Mucosa of descending colon (tissue), 3 donors: ENCODE measurements at regions not wholly inside any gene's neighbourhood (a gene's known extent, or its start where the extent isn't known, plus 50 kb on each side); places are given as distances from the start of the nearest gene placed in this dataset.
A peak's percentile ranks its signal among the peaks of the same experiment; 100 is the strongest.

Experiments
- ATAC-seq: fragments of 200-7000 bp; cut with Tn5 transposase; one replicate; pipeline ENCODE4 v1.9.1; 2020; ENCODE audit warnings: mild to moderate bottlenecking, moderate library complexity
- DNase-seq, 3 donors: peaks; one replicate each; pipeline ENCODE4 v3.0.0-alpha.2; 2020
- H3K36me3 ChIP-seq: fragments of 200-600 bp; one replicate; pipeline ENCODE4 v1.8.0; 2021; ENCODE audit warnings: low read depth, mild to moderate bottlenecking
- H3K4me1 ChIP-seq: fragments of 200-600 bp; one replicate; pipeline ENCODE4 v1.8.0; 2021; ENCODE audit warnings: low read depth, mild to moderate bottlenecking
- H3K4me3 ChIP-seq: fragments of 200-600 bp; one replicate; pipeline ENCODE4 v1.8.0; 2021; ENCODE audit warnings: mild to moderate bottlenecking
- H3K9me3 ChIP-seq: fragments of 200-600 bp; one replicate; pipeline ENCODE4 v1.8.0; 2021; ENCODE audit warnings: mild to moderate bottlenecking
- CTCF ChIP-seq: fragments of 200-600 bp; IDR thresholded peaks from one replicate; pipeline ENCODE4 v1.8.0; 2022; ENCODE audit warnings: antibody characterized with exemption, mild to moderate bottlenecking
- intact Hi-C, 2 donors: fragments of 100-400 bp; cut with DNase I in 1 of 2; cut with micrococcal nuclease in 1 of 2; formaldehyde crosslinking; loops; one replicate each; pipeline versions ENCODE4 v1.11.0 to v1.11.1; 2022; cut with DNase I, micrococcal nuclease
- donor health status: DM: no; HTN: no; CAD: no; lungs with moderate emphysema.
- donor health status: DM: no; HTN: no; CAD: no.
- donor health status: DM: no; HTN: yes; CAD: no.

GRCh38 chr13:34583181-34583580, 358.9 kb upstream of the NBEA start:
- H3K36me3 ChIP-seq, result no peaks in the 10 kb centered on the region
- ATAC-seq (no peak), DNase-seq (no peak)
- intact Hi-C loops, result no loop called here
- no peaks in the 10 kb centered on the region for H3K4me1 ChIP-seq
- H3K9me3 ChIP-seq, result no peaks in the 10 kb centered on the region
- no peak overlapping the region for H3K4me3 ChIP-seq
- no peak for TF ChIP-seq CTCF

- intact Hi-C loops, result no loop called here
- H3K4me3 ChIP-seq, result no peak overlapping the region
- no peaks in the 10 kb centered on the region for H3K36me3 ChIP-seq
- no peak for TF ChIP-seq CTCF
- no peaks in the 10 kb centered on the region for H3K4me1 ChIP-seq
- H3K9me3 ChIP-seq, result no peaks in the 10 kb centered on the region
- ATAC-seq, result no peak
- peak in 1 of 3 donors; percentile 4 for DNase-seq
Observed at GRCh38 chr13:34587576-34587975, 354.5 kb upstream of the NBEA start.

- H3K4me3 ChIP-seq, result no peak overlapping the region
- H3K36me3 ChIP-seq, result no peaks in the 10 kb centered on the region
- intact Hi-C loops, result no loop called here
- no peaks in the 10 kb centered on the region for H3K4me1 ChIP-seq
- no peak for TF ChIP-seq CTCF
- no peak for DNase-seq
- H3K9me3 ChIP-seq, result no peaks in the 10 kb centered on the region
- ATAC-seq, result peak; percentile 9
Observed at GRCh38 chr13:34588362-34588761, 353.7 kb upstream of the NBEA start.

GRCh38 chr13:34589581-34589980, 352.5 kb upstream of the NBEA start:
- ATAC-seq, result no peak
- Histone ChIP-seq H3K4me1 (no peaks in the 10 kb centered on the region), H3K4me3 (no peak overlapping the region), H3K9me3 (no peaks in the 10 kb centered on the region), H3K36me3 (no peaks in the 10 kb centered on the region)
- no peak for TF ChIP-seq CTCF
- intact Hi-C loops, result no loop called here
- no peak for DNase-seq

GRCh38 chr13:34591129-34591528, 350.9 kb upstream of the NBEA start:
- no peak for ATAC-seq
- intact Hi-C loops, result no loop called here
- Histone ChIP-seq H3K4me1 (no peaks in the 10 kb centered on the region), H3K9me3 (no peaks in the 10 kb centered on the region), H3K36me3 (no peaks in the 10 kb centered on the region), H3K4me3 (no peak overlapping the region)
- DNase-seq, result no peak
- TF ChIP-seq CTCF, result no peak

- no peaks in the 10 kb centered on the region for H3K4me1 ChIP-seq
- no peak for TF ChIP-seq CTCF
- ATAC-seq (no peak), DNase-seq (peak in 1 of 3 donors; percentile 8)
- intact Hi-C loops, result no loop called here
- no peaks in the 10 kb centered on the region for H3K36me3 ChIP-seq
- no peak overlapping the region for H3K4me3 ChIP-seq
- H3K9me3 ChIP-seq, result no peaks in the 10 kb centered on the region
Observed at GRCh38 chr13:34591900-34592529, 350.1 kb upstream of the NBEA start.
